AG04449 (cell line): ENCODE measurements at regions not wholly inside any gene's neighbourhood (a gene's known extent, or its start where the extent isn't known, plus 50 kb on each side); places are given as distances from the start of the nearest gene placed in this dataset.
"Not testable (repeated sequence)": the region's sequence is repeated elsewhere in the genome, so short reads cannot be mapped to it uniquely, and the experiment has no call there.

Experiments
- CTCF ChIA-PET: fragments of 350-600 bp; formaldehyde crosslinking; extraction: SDS; loops from one replicate; lab custom pipeline; 2021; ENCODE audit warnings: antibody characterized with exemption; lab: Yijun Ruan, JAX
- POLR2A ChIA-PET: fragments of 400-600, 350-600 bp; formaldehyde crosslinking; extraction: SDS; loops from one replicate; lab custom pipeline; 2020; ENCODE audit warnings: antibody characterized with exemption, inconsistent platforms; lab: Yijun Ruan, JAX
- DNase-seq: peaks from one replicate; pipeline ENCODE4 v3.0.0-alpha.2; 2010; ENCODE audit warnings: low read depth, low spot score
- H3K4me3 ChIP-seq: 2 replicates; pipeline ENCODE4 v1.5.1; 2011; ENCODE audit warnings: low read depth, mild to moderate bottlenecking, control low read depth, low read length
- CTCF ChIP-seq: IDR thresholded peaks from one replicate; pipeline ENCODE4 v1.5.1; 2011; ENCODE audit warnings: mild to moderate bottlenecking, moderate library complexity, low read length, control low read depth, inconsistent platforms; ENCODE audit not compliant: insufficient read depth; ENCODE audit errors: missing control alignments

GRCh38 chr12:124222368-124223245, 72.3 kb upstream of the RFLNA start:
- TF ChIP-seq CTCF: no peak
- CTCF ChIA-PET: no interaction called here
- no peak overlapping the region for H3K4me3 ChIP-seq
- POLR2A ChIA-PET: no interaction called here
- DNase-seq: no peak

- H3K4me3 ChIP-seq, CTCF ChIA-PET, DNase-seq: not testable (repeated sequence)
These were observed 71.2 kb upstream of the RFLNA start for GRCh38 chr12:124223733-124224138.

GRCh38 chr12:124224535-124225110, 70.3 kb upstream of the RFLNA start:
- ChIA-PET CTCF (no interaction called here), POLR2A (no interaction called here)
- no peak overlapping the region for H3K4me3 ChIP-seq
- no peak for TF ChIP-seq CTCF
- no peak for DNase-seq

More at GRCh38 chr12:124223733-124224138, 71.2 kb upstream of the RFLNA start:
- POLR2A ChIA-PET: not testable (repeated sequence)

- DNase-seq: no peak
- ChIA-PET CTCF (no interaction called here), POLR2A (no interaction called here)
- H3K4me3 ChIP-seq: no peak overlapping the region
- TF ChIP-seq CTCF: no peak
These were observed 69.2 kb upstream of the RFLNA start for GRCh38 chr12:124225730-124226129.

- H3K4me3 ChIP-seq: no peak overlapping the region
- POLR2A ChIA-PET: no interaction called here
- DNase-seq: no peak
- TF ChIP-seq CTCF: no peak
- CTCF ChIA-PET: no interaction called here
These were observed 66.8 kb upstream of the RFLNA start for GRCh38 chr12:124227951-124228711.

- no peak overlapping the region for H3K4me3 ChIP-seq
- no peak for TF ChIP-seq CTCF
- ChIA-PET CTCF (no interaction called here), POLR2A (no interaction called here)
- DNase-seq: no peak
These were observed 65.4 kb upstream of the RFLNA start for GRCh38 chr12:124229520-124229919.
